HepG2 (cell line): ENCODE measurements at regions not wholly inside any gene's neighbourhood (a gene's known extent, or its start where the extent isn't known, plus 50 kb on each side); places are given as distances from the start of the nearest gene placed in this dataset.

ENCODE experiments used
- EP300 ChIP-seq, 3 experiments: sonication (generic) in 1 of 3; formaldehyde crosslinking in 1 of 3; IDR thresholded peaks; 2 replicates each; pipeline versions ENCODE4 v1.5.1 to v1.6.1; 2011 to 2020; ENCODE audit warnings: low read depth in 2 of 3, low read length in 2 of 3, borderline replicate concordance in 1 of 3, improper control_type of control experiment in 1 of 3, mild to moderate bottlenecking in 1 of 3, missing genetic modification reagents in 1 of 3, moderate library complexity in 1 of 3
- IRX3 ChIP-seq: sonication (generic); formaldehyde crosslinking; IDR thresholded peaks from 2 replicates; pipeline ENCODE4 v1.8.1; 2023; ENCODE audit warnings: mild to moderate bottlenecking, low read depth, missing genetic modification reagents, borderline replicate concordance
- NFATC3 ChIP-seq: sonication (generic); formaldehyde crosslinking; IDR thresholded peaks from 2 replicates; pipeline ENCODE4 v1.5.1; 2020; ENCODE audit warnings: mild to moderate bottlenecking, missing genetic modification reagents
- TF ChIP-seq, protein P1 (sequence below): sonication (generic); formaldehyde crosslinking; IDR thresholded peaks from 2 replicates; pipeline ENCODE4 v1.9.0; 2022; ENCODE audit warnings: missing genetic modification reagents, mild to moderate bottlenecking, borderline replicate concordance
- TF ChIP-seq, protein P2 (sequence below): sonication (generic); formaldehyde crosslinking; IDR thresholded peaks from 2 replicates; pipeline ENCODE4 v1.4.0; 2020; ENCODE audit warnings: missing genetic modification reagents
- TF ChIP-seq, protein P3 (sequence below): sonication (generic); formaldehyde crosslinking; IDR thresholded peaks from 2 replicates; pipeline ENCODE4 v1.4.0; 2020; ENCODE audit warnings: missing genetic modification reagents

DNA sequence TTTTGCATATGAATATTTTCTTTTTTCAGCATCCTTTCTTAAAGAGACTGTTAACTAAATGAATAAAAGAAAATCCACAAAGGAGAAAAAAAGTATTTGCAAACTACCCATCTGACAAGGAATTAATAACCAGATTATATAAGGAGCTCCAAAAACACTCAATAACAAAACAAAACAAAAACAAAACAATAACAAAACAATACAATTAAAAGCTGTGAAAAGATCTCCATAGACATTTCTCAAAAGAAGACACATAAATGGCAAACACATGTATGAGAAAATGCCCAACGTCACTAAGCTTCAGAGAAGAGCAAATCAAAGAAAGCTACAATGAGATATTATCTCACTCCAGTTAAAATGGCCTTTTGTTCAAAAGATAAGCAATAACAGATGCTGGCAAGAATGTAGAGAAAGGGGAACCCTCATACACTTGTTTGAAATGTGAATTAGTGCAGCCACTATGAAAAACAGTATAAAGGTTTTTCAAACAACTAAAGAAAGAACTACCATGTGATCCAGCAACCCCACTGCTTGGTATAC, 1310.0 kb upstream of the EYS start:
- TF ChIP-seq, protein P1, sequence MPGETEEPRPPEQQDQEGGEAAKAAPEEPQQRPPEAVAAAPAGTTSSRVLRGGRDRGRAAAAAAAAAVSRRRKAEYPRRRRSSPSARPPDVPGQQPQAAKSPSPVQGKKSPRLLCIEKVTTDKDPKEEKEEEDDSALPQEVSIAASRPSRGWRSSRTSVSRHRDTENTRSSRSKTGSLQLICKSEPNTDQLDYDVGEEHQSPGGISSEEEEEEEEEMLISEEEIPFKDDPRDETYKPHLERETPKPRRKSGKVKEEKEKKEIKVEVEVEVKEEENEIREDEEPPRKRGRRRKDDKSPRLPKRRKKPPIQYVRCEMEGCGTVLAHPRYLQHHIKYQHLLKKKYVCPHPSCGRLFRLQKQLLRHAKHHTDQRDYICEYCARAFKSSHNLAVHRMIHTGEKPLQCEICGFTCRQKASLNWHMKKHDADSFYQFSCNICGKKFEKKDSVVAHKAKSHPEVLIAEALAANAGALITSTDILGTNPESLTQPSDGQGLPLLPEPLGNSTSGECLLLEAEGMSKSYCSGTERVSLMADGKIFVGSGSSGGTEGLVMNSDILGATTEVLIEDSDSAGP (CRISPR knock-in tag): no peak
- TF ChIP-seq NFATC3: no peak
- no peak for TF ChIP-seq EP300 (IDR thresholded peaks at IDR 0.05; ENCODE audit: low read depth in 2 of 2, low read length in 2 of 2)
- TF ChIP-seq EP300 (CRISPR knock-in tag; IDR thresholded peaks at IDR 0.05; ENCODE audit: borderline replicate concordance): no peak
- TF ChIP-seq, protein P2, sequence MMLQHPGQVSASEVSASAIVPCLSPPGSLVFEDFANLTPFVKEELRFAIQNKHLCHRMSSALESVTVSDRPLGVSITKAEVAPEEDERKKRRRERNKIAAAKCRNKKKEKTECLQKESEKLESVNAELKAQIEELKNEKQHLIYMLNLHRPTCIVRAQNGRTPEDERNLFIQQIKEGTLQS: no peak
- TF ChIP-seq IRX3 (CRISPR knock-in tag): no peak
- TF ChIP-seq, protein P3, sequence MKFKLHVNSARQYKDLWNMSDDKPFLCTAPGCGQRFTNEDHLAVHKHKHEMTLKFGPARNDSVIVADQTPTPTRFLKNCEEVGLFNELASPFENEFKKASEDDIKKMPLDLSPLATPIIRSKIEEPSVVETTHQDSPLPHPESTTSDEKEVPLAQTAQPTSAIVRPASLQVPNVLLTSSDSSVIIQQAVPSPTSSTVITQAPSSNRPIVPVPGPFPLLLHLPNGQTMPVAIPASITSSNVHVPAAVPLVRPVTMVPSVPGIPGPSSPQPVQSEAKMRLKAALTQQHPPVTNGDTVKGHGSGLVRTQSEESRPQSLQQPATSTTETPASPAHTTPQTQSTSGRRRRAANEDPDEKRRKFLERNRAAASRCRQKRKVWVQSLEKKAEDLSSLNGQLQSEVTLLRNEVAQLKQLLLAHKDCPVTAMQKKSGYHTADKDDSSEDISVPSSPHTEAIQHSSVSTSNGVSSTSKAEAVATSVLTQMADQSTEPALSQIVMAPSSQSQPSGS (CRISPR knock-in tag): no peak
